ENCODE measurements at regions not wholly inside any gene's neighbourhood (a gene's known extent, or its start where the extent isn't known, plus 50 kb on each side); places are given as distances from the start of the nearest gene placed in this dataset.

DNA sequence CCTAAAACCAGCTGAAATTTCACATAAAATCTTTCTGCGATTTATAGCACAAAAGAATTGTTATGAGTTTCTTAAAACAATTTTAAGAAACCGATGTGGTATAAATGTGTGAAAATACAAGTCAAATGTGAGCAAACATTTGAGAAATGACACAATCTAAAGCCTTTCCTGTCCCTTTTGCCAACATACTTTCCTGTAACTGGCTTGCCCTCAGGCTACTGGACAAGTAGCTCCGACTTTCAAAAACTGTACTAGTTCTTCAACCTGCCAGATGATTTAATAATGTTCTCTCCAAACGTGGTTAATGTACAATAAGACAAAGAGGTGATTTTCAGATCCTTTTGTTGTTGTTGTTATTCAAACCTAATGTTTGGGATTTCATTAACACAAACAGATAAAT, 105.9 kb upstream of the ARHGEF26 start:
- DNase-seq, result no peak

DNA sequence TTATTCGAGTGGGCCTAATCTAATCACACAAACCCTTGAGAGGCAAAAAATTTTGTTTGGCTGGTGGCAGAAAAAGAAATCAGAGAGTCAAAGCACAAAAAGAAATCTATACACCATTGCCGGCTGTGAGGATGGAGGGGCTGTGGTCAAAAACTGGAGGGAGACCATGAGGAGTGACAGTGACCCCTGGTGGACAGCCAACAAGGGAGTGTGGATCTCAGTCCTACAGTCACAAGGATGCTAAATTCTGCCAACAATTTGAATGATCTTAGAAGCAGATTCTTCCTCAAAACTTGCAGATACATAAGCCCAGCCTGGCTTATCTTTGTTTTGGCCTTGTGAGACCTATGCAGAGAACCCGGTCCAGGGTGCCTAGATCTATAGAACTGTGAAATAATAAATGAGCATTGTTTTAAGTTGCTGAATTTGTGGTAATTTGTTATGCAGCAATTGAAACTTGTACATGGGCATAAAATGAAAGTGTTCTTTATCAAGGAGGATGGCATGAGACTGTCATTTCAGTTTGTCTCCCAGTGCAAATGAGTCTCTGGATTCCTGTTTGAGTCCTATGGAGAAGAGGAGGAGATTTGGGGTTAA, 103.0 kb upstream of the ARHGEF26 start:
- peak; percentile 30 for DNase-seq

DNA sequence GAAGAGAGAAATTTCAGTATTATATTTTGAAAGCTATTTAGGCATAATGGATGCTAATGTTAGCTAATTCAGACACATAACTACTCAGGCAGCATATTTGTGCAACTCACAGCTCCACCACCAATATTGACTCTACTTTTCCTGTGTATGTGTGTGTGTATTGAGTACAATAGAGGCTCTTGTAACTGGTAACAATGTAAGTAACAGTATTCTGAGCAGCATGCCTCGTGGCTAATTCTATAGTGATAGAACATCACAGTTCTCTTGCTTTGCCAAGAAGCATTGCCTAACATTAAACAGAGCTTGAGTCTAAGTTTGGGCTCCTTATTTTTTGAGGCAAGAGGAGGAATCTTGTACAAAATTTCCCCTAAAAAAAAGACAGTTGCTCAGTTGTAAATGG, 98.6 kb upstream of the ARHGEF26 start:
- DNase-seq, result no peak

DNA sequence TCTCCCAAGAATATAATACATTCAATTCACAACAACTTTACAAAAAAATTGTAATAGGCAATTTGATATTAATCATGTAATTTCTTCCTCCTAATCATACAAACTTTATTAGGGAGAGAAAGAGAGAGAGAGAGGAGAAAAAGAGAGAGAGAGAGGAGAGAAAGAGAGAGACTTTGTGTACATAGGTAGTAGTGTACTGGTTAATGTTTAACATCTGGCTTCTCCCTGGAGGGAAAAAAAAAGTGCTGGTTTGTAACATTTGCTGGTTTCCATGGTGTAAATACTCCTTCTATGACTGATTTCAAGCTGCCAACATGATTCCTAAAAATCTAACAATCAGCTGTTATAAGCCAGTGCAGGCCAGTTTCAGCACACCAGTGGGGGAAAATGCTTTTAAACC, 98.0 kb upstream of the ARHGEF26 start:
- DNase-seq, result no peak

DNA sequence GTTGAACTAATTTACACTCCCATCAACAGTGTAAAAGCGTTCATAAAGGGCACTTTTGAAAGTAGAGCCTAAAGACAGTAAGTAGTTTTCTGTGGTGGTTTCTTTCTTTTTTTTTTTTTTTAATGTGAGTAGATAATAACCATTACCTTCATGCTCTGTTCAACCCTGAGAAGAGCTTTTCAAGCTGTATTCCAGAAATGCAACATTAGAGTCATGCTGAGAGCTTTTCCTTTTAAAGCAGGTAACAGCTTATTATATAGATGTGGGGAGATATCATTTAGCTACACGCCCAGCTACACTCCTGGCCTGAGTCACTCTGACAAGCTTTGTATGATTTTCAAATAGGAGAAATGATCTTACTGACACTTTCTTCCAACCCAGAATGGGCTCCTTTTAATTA, 96.2 kb upstream of the ARHGEF26 start:
- DNase-seq, result no peak

DNA sequence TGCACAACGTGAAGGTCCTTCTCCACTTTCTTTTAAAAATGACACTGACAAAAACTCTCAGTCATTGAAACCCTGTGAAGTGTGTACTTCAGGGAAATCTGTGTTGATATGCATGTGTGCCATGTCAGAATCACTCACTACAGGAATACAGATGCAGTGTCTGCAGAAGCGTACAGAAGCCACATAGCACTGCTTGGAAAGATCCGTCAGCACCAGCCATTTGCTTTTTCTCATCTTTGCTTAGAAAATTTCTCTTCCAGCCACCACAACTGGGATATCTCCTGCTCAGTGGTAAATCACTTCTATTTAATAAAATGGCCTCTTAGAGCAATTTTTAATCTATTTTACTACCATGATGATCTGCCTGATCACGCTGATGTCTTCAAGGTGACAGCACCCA, 91.3 kb upstream of the ARHGEF26 start:
- no peak for DNase-seq

DNA sequence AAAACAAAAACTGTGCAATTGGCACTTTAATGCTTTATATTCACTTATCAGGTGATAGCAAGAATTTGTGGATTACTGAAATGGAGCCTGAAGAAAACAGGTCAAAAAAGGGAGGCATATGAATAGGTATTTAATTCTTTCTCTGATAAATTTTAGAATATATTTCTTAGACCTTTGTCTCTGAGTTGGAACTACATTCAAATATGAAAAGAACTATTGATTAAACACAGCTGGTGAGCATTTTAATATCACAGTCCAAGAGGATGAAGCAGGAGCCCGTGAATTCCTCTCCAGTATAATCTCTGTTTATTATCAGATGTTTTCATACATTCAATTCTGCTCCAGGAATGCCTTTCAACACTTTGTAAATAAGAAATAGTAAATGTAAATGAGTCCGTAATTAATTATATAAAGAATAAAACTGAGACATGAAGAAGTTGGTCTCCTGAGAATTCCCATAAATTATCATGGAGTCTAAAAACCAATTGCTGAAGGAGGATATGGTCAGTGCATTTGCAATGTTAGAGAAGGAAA, 86.3 kb upstream of the ARHGEF26 start:
- DNase-seq, result no peak

DNA sequence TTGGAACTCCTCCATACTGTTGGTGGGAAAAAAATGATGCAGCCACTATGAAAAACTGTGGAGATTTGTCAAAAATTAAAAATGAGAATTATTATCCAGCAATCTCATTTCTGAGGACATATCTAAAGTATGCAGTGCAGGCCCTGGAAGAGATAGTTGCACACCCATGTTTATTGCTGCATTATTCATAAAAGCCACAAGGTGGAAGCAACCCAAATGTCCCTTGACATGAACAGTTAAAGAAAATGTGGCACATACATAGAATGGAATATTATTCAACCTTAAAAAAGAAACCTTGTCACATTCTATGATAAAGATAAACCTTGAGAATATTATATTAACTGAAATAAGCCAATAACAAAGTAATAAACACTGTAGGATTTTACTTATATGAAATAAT, 80.9 kb upstream of the ARHGEF26 start:
- peak; percentile 8 for DNase-seq

DNA sequence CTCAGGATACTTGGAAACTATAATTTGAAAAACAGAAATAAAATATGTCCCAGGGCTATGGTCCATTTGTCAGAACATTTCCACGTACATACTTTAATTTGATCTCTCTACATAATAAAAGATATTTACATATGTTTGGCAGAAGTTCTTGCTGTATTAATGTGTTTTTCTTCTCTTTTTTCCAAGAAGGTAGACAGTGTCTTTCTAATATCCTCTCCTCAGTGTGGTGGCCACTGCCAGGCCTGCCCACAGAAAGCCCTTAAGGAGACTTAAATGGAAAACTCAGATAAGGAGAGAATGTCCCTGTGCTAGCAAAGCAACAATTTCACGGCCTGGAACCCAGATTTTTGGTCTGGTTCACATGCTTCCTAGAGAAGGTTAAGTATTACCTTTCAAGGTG, 76.5 kb upstream of the ARHGEF26 start:
- no peak for DNase-seq

DNA sequence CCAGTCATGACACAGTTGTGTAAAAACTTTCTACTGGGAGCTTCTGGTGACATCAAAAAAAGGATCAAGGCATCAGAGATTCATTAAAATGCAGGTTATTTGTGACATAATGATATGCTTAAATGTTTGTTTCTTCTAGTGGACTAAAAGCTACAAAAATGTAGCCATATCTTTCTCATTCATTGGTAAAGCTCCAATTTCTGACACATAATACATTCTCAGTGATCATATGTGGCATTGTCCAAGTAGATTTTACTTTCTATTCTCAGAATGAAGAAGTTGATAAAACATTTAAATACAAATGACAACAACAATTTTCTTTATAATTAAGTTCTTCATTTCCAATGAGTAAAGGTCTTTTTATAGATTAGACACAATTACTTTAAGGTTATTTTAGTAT, 71.0 kb upstream of the ARHGEF26 start:
- no peak for DNase-seq

DNA sequence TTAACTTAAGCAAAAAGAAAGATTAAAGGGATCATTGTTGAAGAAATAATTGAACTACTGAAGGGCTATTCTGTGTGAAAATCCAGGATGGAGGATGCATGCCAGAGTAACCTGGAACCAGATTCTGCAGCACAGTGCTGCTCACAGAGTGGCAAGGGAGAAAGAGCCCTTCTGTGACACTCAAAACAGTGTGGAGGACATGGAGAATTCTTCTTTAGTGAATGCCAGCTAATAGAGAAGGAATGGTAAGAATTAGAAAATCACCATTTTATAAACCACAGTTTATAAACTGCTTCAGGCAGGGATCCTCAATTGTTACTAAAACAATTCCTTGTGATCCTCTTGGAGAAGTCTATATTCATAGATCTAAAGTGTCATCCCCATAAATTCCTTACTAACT, 70.4 kb upstream of the ARHGEF26 start:
- DNase-seq, result no peak

DNA sequence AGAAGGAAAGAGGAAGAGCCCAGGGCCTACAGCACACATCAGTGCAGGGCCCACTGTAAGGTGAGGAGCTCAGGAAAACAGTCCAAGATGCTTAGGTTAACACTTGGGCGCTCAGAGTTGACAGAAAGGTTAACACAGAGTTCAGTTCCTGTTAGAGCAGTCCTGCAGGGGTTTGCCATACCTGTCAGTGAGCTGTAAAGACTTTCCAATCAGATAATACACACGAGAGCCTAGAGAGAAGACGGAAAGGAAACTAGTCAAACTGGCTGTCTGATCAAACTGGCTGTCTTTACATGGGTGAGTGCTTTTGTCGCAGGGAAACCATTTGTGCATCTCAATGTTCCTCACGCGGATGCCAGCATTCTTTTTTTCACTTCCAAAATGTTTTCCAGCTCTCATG, 61.4 kb upstream of the ARHGEF26 start:
- no peak for DNase-seq

DNA sequence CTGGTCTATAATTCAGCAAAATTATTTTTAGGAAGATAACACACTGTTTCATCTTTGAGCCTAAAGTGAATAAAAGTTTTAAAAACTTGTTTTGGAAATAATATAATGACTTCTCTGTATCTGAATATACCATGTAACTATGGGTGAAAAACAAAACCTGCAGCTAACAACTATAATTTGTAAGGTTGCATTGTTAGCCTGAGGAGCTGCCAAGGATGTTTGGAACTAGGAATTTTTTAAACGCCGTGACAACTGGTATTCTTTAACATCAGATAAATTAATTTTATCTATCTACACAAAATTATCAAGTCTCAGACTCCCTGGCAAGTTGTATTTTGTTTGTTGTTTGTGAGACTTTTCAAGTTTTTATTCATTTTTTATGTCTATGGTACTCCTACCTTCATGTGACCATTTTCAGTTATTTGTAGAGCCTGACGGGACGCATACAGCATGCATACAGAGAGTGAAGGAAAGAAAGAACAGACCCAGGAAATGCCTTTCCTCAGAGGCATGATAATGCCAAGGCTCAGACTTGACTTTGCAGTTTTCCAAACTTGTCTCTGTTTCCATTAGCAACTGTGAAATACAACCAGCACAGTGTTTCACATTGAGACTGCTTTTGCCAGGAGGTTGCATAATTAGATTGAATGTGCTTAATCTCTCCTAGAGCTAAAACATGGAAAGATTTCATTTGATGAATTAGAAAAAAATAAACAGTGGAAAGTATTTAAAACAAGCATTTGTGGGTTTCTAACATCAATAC, 60.8 kb upstream of the ARHGEF26 start:
- no peak for DNase-seq

DNA sequence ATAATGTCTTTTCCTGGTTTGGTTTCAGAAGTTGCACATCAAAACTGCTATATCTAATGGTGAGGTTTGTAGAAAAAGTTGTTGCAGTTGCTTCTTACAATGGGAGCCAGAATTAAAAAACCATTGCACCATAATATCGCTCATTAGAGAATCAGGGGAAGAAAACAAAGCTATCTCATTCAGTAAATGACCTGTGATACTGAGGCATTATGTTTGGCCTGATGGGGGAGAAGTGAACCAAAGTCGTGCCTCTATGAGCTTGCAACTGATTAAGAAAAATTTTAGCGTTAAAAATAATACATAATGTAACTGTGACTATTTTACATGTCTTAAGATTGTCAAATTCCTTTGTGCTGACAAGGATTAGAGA, 60.2 kb upstream of the ARHGEF26 start:
- no peak for DNase-seq

DNA sequence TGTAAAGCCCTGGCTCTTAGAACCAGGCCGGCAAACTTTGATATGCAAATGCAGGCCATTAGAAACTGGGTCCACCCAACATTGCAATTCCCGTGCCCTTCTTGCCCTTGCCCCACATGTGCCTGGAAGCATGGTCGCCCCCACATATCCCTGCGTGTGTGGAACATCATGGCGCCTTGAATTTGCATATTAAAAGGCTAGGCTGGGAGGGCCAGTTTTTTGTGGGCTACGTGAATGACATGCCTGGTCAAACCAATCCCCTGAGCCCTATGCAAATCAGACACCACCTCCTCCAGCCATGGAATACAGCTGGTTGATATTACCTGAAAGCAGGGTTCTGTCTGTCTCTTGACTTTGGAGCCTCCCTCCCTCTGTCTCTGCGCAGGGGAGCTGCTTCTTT, 58.7 kb upstream of the ARHGEF26 start:
- no peak for DNase-seq

DNA sequence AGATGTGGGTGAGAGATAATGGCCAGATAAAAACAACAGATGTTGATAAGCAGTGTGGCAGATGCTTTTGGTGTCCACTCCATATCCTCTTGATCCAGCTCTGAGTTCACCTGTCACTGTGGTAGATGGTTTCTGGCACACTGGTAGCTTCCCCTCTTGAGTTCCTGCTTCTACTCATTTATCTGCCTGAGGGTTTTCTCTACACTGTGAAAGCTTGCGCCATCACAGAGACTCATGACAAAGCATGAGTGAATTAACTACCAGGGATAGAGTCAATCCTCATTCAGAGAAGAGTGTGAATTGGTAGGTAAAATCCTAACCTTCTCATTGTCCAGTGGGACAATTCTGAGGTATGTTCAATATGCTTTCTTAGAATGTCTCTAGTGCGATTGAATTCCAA, 50.0 kb upstream of the ARHGEF26 start:
- DNase-seq, result no peak

All from COR-L47 (cell line).